A673 (cell line): ENCODE measurements at regions not wholly inside any gene's neighbourhood (a gene's known extent, or its start where the extent isn't known, plus 50 kb on each side); places are given as distances from the start of the nearest gene placed in this dataset.

Experiments used
- BruUV-seq: library from RNA; stranded (reverse); fragments of 400-500 nt; replicated peaks from 2 replicates; lab custom pipeline; 2021; lab: Mats Ljungman, UMichigan
- CTCF ChIA-PET: fragments of 300-600 bp; sonication (Branson Sonifier 250); formaldehyde crosslinking; loops from one replicate; lab custom pipeline; 2022; ENCODE audit warnings: antibody characterized with exemption; lab: Charles Lee
- POLR2A ChIA-PET: fragments of 300-600 bp; sonication (Branson Sonifier 250); formaldehyde crosslinking; loops from one replicate; lab custom pipeline; 2022; ENCODE audit warnings: antibody characterized with exemption; ENCODE audit not compliant: low non-redundant PET; lab: Charles Lee
- DNase-seq: peaks from one replicate; pipeline ENCODE4 v3.0.0-alpha.2; 2015; ENCODE audit warnings: low spot score
- H3K27ac ChIP-seq: fragments of 200-600 bp; sonication (generic); 2 replicates; pipeline ENCODE4 v1.5.1; 2016; ENCODE audit warnings: mixed run types, low read depth, mild to moderate bottlenecking, mixed read lengths, antibody characterized with exemption, low read length; ENCODE audit not compliant: poor library complexity, severe bottlenecking
- H3K27me3 ChIP-seq: fragments of 200-600 bp; sonication (generic); replicated peaks from 2 replicates; pipeline ENCODE4 v1.6.1; 2017; ENCODE audit warnings: mixed run types, low read depth, mild to moderate bottlenecking, mixed read lengths, antibody characterized with exemption, low read length; ENCODE audit not compliant: insufficient read depth, poor library complexity
- H3K36me3 ChIP-seq: fragments of 200-600 bp; sonication (generic); 2 replicates; pipeline ENCODE4 v1.6.1; 2016; ENCODE audit warnings: mixed run types, mild to moderate bottlenecking, mixed read lengths, antibody characterized with exemption, low read length; ENCODE audit not compliant: insufficient read depth, poor library complexity, severe bottlenecking
- H3K4me1 ChIP-seq: fragments of 200-600 bp; sonication (generic); 2 replicates; pipeline ENCODE4 v1.6.1; 2017; ENCODE audit warnings: mixed run types, mild to moderate bottlenecking, mixed read lengths, antibody characterized with exemption, low read length; ENCODE audit not compliant: insufficient read depth, poor library complexity, severe bottlenecking
- H3K4me3 ChIP-seq: fragments of 200-600 bp; sonication (generic); 2 replicates; pipeline ENCODE4 v1.5.1; 2016; ENCODE audit warnings: low read depth, mixed run types, mild to moderate bottlenecking, mixed read lengths, low read length; ENCODE audit not compliant: poor library complexity, severe bottlenecking
- H3K9me3 ChIP-seq: fragments of 200-600 bp; sonication (generic); 2 replicates; pipeline ENCODE4 v1.6.1; 2016; ENCODE audit warnings: mixed run types, low read depth, mild to moderate bottlenecking, mixed read lengths, antibody characterized with exemption, low read length; ENCODE audit not compliant: poor library complexity, severe bottlenecking
- EZH2 ChIP-seq: fragments of 200-600 bp; sonication (generic); IDR thresholded peaks from 2 replicates; pipeline ENCODE4 v1.6.1; 2017; ENCODE audit warnings: borderline replicate concordance, low read depth, mild to moderate bottlenecking, mixed read lengths, antibody characterized with exemption, low read length; ENCODE audit not compliant: poor library complexity, severe bottlenecking
- intact Hi-C: fragments of 100-400 bp; cut with micrococcal nuclease; formaldehyde crosslinking; loops from one replicate; pipeline ENCODE4 v1.10.0; 2022; ENCODE audit not compliant: unreplicated experiment
- TF ChIP-seq, protein P1 (sequence below): fragments of 300-800, 200-600 bp; sonication (generic); conservative IDR thresholded peaks from 2 replicates; pipeline ENCODE4 v1.5.1; 2017; ENCODE audit warnings: low read depth, mild to moderate bottlenecking, antibody characterized with exemption, low read length, moderate library complexity, mixed read lengths

DNA sequence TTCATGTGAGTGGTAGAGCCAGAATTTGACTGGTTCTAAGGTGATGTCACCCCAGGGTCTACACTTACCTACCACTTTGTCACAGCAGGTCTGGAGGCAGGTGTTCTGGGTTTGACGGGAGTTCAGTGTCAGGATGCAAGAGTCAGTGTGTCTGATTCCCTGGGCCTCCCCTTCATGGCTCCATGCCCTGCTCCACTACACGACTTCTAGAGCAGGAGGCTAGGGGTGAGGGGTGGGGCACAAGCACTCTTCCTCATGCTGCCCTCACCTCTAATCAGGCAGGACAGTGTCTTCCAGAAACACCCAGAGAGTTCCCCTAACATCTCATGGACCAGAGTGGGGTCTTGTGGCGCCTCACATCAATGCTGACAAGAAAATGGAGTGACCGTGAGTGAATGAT lies 118.2 kb downstream of the CDC5L start:
- Histone ChIP-seq H3K36me3 (no peaks in the 10 kb centered on the region), H3K4me3 (no peak overlapping the region), H3K4me1 (peaks cover 16% of the 10 kb centered on the region), H3K9me3 (no peaks in the 10 kb centered on the region), H3K27me3 (no peaks in the 10 kb centered on the region), H3K27ac (no peak overlapping the region)
- ChIA-PET POLR2A (no interaction called here), CTCF (no interaction called here)
- DNase-seq: no peak
- no TSS peak for BruUV-seq
- intact Hi-C loops: no loop called here
- TF ChIP-seq, protein P1, sequence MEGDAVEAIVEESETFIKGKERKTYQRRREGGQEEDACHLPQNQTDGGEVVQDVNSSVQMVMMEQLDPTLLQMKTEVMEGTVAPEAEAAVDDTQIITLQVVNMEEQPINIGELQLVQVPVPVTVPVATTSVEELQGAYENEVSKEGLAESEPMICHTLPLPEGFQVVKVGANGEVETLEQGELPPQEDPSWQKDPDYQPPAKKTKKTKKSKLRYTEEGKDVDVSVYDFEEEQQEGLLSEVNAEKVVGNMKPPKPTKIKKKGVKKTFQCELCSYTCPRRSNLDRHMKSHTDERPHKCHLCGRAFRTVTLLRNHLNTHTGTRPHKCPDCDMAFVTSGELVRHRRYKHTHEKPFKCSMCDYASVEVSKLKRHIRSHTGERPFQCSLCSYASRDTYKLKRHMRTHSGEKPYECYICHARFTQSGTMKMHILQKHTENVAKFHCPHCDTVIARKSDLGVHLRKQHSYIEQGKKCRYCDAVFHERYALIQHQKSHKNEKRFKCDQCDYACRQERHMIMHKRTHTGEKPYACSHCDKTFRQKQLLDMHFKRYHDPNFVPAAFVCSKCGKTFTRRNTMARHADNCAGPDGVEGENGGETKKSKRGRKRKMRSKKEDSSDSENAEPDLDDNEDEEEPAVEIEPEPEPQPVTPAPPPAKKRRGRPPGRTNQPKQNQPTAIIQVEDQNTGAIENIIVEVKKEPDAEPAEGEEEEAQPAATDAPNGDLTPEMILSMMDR: no peak
- TF ChIP-seq EZH2: no peak

DNA sequence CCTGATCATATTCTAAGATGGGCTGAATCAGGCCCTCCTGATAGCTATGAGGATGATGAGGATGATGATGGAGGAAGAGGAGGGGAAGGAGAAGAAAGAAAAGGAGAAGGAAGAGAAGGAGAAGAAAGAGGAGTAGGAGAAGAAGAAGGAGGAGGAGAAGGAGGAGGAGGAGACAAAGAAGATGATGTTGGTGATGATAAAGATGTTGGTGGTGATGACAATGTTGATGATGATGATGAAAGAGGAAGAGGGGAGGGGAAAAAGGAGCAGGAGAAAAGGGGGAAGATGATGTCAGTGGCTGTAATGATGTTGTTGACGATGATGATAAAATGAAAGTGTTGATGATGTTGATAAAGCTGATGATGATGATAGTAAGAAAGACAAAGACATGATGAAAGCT lies 119.5 kb downstream of the CDC5L start:
- Histone ChIP-seq H3K27ac (no peak overlapping the region), H3K36me3 (no peaks in the 10 kb centered on the region), H3K9me3 (no peaks in the 10 kb centered on the region), H3K27me3 (no peaks in the 10 kb centered on the region), H3K4me1 (peaks cover 16% of the 10 kb centered on the region), H3K4me3 (no peak overlapping the region)
- intact Hi-C loops: no loop called here
- no peak for TF ChIP-seq EZH2
- TF ChIP-seq, protein P1: no peak
- ChIA-PET CTCF (no interaction called here), POLR2A (no interaction called here)
- BruUV-seq: no TSS peak
- DNase-seq: no peak

DNA sequence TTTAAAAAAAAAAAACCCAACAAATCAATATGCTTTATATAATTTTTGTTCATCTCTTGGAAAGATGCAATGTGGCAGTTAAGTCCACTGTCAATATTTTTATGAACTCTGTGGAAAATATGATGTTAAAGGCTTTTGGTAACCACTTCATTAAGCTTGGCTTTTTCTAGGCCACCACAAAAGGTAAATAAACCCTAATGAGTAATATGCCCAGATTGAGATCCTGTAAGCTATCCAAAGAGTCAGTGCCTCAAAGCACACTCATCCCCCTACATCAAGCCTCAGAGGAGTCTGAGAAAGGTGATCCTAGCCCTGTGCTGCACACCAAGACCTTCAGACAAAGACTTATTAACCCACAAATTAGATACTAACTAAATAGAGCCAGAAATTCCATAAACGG lies 121.1 kb downstream of the CDC5L start:
- CTCF ChIA-PET: no interaction called here
- no peak overlapping the region for H3K27ac ChIP-seq
- H3K4me3 ChIP-seq: no peak overlapping the region
- H3K9me3 ChIP-seq: no peaks in the 10 kb centered on the region
- no peaks in the 10 kb centered on the region for H3K27me3 ChIP-seq
- TF ChIP-seq, protein P1: no peak
- no peak for TF ChIP-seq EZH2
- DNase-seq: no peak
- no peaks in the 10 kb centered on the region for H3K36me3 ChIP-seq
- no TSS peak for BruUV-seq
- H3K4me1 ChIP-seq: peaks cover 23% of the 10 kb centered on the region
- intact Hi-C loops: no loop called here
- POLR2A ChIA-PET: no interaction called here
